ENCODE measurements at regions not wholly inside any gene's neighbourhood (a gene's known extent, or its start where the extent isn't known, plus 50 kb on each side); places are given as distances from the start of the nearest gene placed in this dataset.

- H3K4me1 Mint-ChIP-seq: peaks cover 14% of the 10 kb centered on the region
- peaks cover 4% of the 10 kb centered on the region for H3K9me3 Mint-ChIP-seq
- no peaks in the 10 kb centered on the region for H3K36me3 Mint-ChIP-seq
- no peak for DNase-seq (ENCODE audit: low spot score in 2 of 2, unreplicated experiment in 2 of 2)
- TF ChIP-seq CTCF (IDR thresholded peaks at IDR 0.05; ENCODE audit: unreplicated experiment): no peak
- peaks cover 14% of the 10 kb centered on the region for H3K27me3 Mint-ChIP-seq (ENCODE audit: low read depth)
- H3K4me3 Mint-ChIP-seq: no peak overlapping the region
- H3K27ac Mint-ChIP-seq: no peak overlapping the region
Measured at GRCh38 chr20:59424976-59425375, 124.6 kb downstream of the EDN3 start.

- no peak for DNase-seq (ENCODE audit: low spot score in 2 of 2, unreplicated experiment in 2 of 2)
- Mint-ChIP-seq H3K4me1 (peaks cover 14% of the 10 kb centered on the region), H3K4me3 (no peak overlapping the region), H3K9me3 (peaks cover 4% of the 10 kb centered on the region), H3K36me3 (no peaks in the 10 kb centered on the region), H3K27ac (no peak overlapping the region), H3K27me3 (ENCODE audit: low read depth) (peaks cover 10% of the 10 kb centered on the region)
- TF ChIP-seq CTCF (IDR thresholded peaks at IDR 0.05; ENCODE audit: unreplicated experiment): no peak
Measured at GRCh38 chr20:59425572-59425971, 125.2 kb downstream of the EDN3 start.

GRCh38 chr20:59428006-59428405 lies 127.6 kb downstream of the EDN3 start:
- Mint-ChIP-seq H3K36me3 (no peaks in the 10 kb centered on the region), H3K4me1 (peaks cover 2% of the 10 kb centered on the region), H3K27ac (no peak overlapping the region), H3K27me3 (ENCODE audit: low read depth) (peaks cover 12% of the 10 kb centered on the region), H3K4me3 (no peak overlapping the region), H3K9me3 (peaks cover 4% of the 10 kb centered on the region)
- no peak for DNase-seq (ENCODE audit: low spot score in 2 of 2, unreplicated experiment in 2 of 2)
- TF ChIP-seq CTCF (IDR thresholded peaks at IDR 0.05; ENCODE audit: unreplicated experiment): no peak

DNA sequence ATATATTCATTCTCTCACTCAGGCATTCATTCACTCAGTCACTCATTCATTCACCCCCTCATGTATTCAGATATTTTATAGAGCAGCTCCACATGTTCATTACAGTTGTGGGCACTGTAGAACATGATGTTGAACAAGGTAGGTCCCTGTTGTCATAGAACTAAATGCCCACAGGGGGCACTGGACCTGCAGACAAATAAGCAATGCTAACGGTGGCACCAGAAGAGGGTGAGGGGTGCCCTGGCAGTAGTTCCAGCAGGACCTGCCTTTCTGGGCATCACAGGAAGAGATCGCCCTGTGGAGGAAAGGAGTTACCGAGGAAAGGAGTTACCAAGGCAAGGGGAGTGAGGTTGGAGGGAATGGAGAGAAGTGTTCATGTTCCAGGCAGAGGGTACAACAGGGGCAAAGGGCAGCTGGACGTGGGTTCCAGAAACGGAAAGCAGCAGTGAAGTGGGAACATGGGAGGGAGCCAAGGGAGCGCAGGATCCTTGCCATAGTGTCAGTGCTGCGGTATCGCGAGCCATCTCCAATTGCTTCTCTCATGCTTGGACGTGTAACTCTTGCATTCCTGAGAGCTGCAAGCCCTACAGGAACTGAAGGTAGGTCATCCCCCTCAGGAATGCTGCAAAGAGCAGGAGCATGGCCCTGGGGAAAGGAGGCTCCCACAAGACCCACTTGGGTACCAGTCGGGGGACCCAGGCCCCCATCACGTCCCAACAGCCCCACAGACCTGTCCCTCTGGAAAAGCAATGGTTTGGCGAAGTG lies 128.2 kb downstream of the EDN3 start:
- DNase-seq (ENCODE audit: low spot score in 2 of 2, unreplicated experiment in 2 of 2): no peak
- no peak for TF ChIP-seq CTCF (IDR thresholded peaks at IDR 0.05; ENCODE audit: unreplicated experiment)
- Mint-ChIP-seq H3K36me3 (no peaks in the 10 kb centered on the region), H3K27ac (no peak overlapping the region), H3K4me1 (no peaks in the 10 kb centered on the region), H3K4me3 (no peak overlapping the region), H3K9me3 (peaks cover 4% of the 10 kb centered on the region), H3K27me3 (ENCODE audit: low read depth) (peaks cover 16% of the 10 kb centered on the region)

- no peak for DNase-seq (ENCODE audit: low spot score in 2 of 2, unreplicated experiment in 2 of 2)
- H3K36me3 Mint-ChIP-seq: no peaks in the 10 kb centered on the region
- no peak overlapping the region for H3K27ac Mint-ChIP-seq
- TF ChIP-seq CTCF (IDR thresholded peaks at IDR 0.05; ENCODE audit: unreplicated experiment): no peak
- peaks cover 16% of the 10 kb centered on the region for H3K27me3 Mint-ChIP-seq (ENCODE audit: low read depth)
- H3K4me1 Mint-ChIP-seq: no peaks in the 10 kb centered on the region
- H3K4me3 Mint-ChIP-seq: no peak overlapping the region
- H3K9me3 Mint-ChIP-seq: peaks cover 4% of the 10 kb centered on the region
Measured at GRCh38 chr20:59429396-59429795, 129.0 kb downstream of the EDN3 start.

Measured in mesothelial cell of epicardium (in vitro differentiated cells).